ENCODE measurements at regions not wholly inside any gene's neighbourhood (a gene's known extent, or its start where the extent isn't known, plus 50 kb on each side); places are given as distances from the start of the nearest gene placed in this dataset.
"Not testable (repeated sequence)": the region's sequence is repeated elsewhere in the genome, so short reads cannot be mapped to it uniquely, and the experiment has no call there.

GRCh38 chr1:178572604-178573003 is 59.7 kb downstream of the TEX35 start:
- DNase-seq (ENCODE audit: low read depth) = no peak

- DNase-seq (ENCODE audit: low read depth) = no peak
Observed at GRCh38 chr1:178573330-178573729, 60.4 kb downstream of the TEX35 start.

GRCh38 chr1:178574345-178574744 is 61.4 kb downstream of the TEX35 start:
- no peak for DNase-seq (ENCODE audit: low read depth)

- DNase-seq (ENCODE audit: low read depth) = no peak
Observed at GRCh38 chr1:178575611-178576361, 62.9 kb downstream of the TEX35 start.

GRCh38 chr1:178576841-178577240 is 63.9 kb downstream of the TEX35 start:
- no peak for DNase-seq (ENCODE audit: low read depth)

GRCh38 chr1:178577882-178578281 is 65.0 kb downstream of the TEX35 start:
- DNase-seq (ENCODE audit: low read depth) = no peak

- no peak for DNase-seq (ENCODE audit: low read depth)
Observed at GRCh38 chr1:178578541-178578940, 65.6 kb downstream of the TEX35 start.

GRCh38 chr1:178579095-178579494 is 66.2 kb downstream of the TEX35 start:
- DNase-seq (ENCODE audit: low read depth) = no peak

GRCh38 chr1:178579562-178579961 is 66.7 kb downstream of the TEX35 start:
- no peak for DNase-seq (ENCODE audit: low read depth)

GRCh38 chr1:178580096-178580495 is 67.2 kb downstream of the TEX35 start:
- no peak for DNase-seq (ENCODE audit: low read depth)

- no peak for DNase-seq (ENCODE audit: low read depth)
Observed at GRCh38 chr1:178580876-178581275, 68.0 kb downstream of the TEX35 start.

GRCh38 chr1:178581351-178582303 is 68.7 kb downstream of the TEX35 start:
- no peak for DNase-seq (ENCODE audit: low read depth)

GRCh38 chr1:178587096-178587495 is 74.2 kb downstream of the TEX35 start:
- no peak for DNase-seq (ENCODE audit: low read depth)

GRCh38 chr1:178587975-178588374 is 75.1 kb downstream of the TEX35 start:
- no peak for DNase-seq (ENCODE audit: low read depth)

GRCh38 chr1:178589042-178589441 is 76.1 kb downstream of the TEX35 start:
- not testable (repeated sequence) for DNase-seq (ENCODE audit: low read depth)

- not testable (repeated sequence) for DNase-seq (ENCODE audit: low read depth)
Observed at GRCh38 chr1:178591811-178592210, 78.9 kb downstream of the TEX35 start.

- no peak for DNase-seq (ENCODE audit: low read depth)
Observed at GRCh38 chr1:178593515-178593914, 80.6 kb downstream of the TEX35 start.

- DNase-seq (ENCODE audit: low read depth) = no peak
Observed at GRCh38 chr1:178594133-178594532, 81.2 kb downstream of the TEX35 start.

- no peak for DNase-seq (ENCODE audit: low read depth)
Observed at GRCh38 chr1:178595491-178595890, 82.6 kb downstream of the TEX35 start.

GRCh38 chr1:178599087-178599486 is 86.2 kb downstream of the TEX35 start:
- no peak for DNase-seq (ENCODE audit: low read depth)

GRCh38 chr1:178599745-178600144 is 86.8 kb downstream of the TEX35 start:
- no peak for DNase-seq (ENCODE audit: low read depth)

GRCh38 chr1:178603926-178604325 is 91.0 kb downstream of the TEX35 start:
- no peak for DNase-seq (ENCODE audit: low read depth)

- no peak for DNase-seq (ENCODE audit: low read depth)
Observed at GRCh38 chr1:178606839-178607238, 93.9 kb downstream of the TEX35 start.
